Smooth muscle cell (in vitro differentiated cells): ENCODE measurements at regions not wholly inside any gene's neighbourhood (a gene's known extent, or its start where the extent isn't known, plus 50 kb on each side); places are given as distances from the start of the nearest gene placed in this dataset.

ENCODE experiments used
- DNase-seq: peaks from one replicate; lab custom pipeline; 2025; ENCODE audit not compliant: unreplicated experiment; lab: John Stamatoyannopoulos, UW
- H2AFZ ChIP-seq: fragments of 200-600 bp; sonication (generic); 2 replicates; pipeline ENCODE4 v1.6.0; 2016; ENCODE audit warnings: antibody characterized with exemption, low read depth, mild to moderate bottlenecking
- H3F3A ChIP-seq: fragments of 200-600 bp; sonication (generic); 2 replicates; pipeline ENCODE4 v1.6.0; 2017; ENCODE audit warnings: antibody characterized with exemption, low read depth
- H3K27ac ChIP-seq: fragments of 200-600 bp; sonication (generic); 2 replicates; pipeline ENCODE4 v1.5.1; 2016; ENCODE audit warnings: low read depth, mild to moderate bottlenecking
- H3K27me3 ChIP-seq: fragments of 200-600 bp; sonication (generic); 2 replicates; pipeline ENCODE4 v1.6.1; 2016; ENCODE audit warnings: low read depth, mild to moderate bottlenecking
- H3K36me3 ChIP-seq: fragments of 200-600 bp; sonication (generic); 2 replicates; pipeline ENCODE4 v1.5.1; 2016; ENCODE audit warnings: low read depth
- H3K4me1 ChIP-seq: fragments of 200-600 bp; sonication (generic); 2 replicates; pipeline ENCODE4 v1.5.1; 2016; ENCODE audit warnings: low read depth
- H3K4me2 ChIP-seq: fragments of 200-600 bp; sonication (generic); 2 replicates; pipeline ENCODE4 v1.6.0; 2016; ENCODE audit warnings: mild to moderate bottlenecking
- H3K4me3 ChIP-seq: fragments of 200-600 bp; sonication (generic); 2 replicates; pipeline ENCODE4 v1.5.1; 2016; ENCODE audit warnings: mild to moderate bottlenecking
- H3K79me2 ChIP-seq: fragments of 200-600 bp; sonication (generic); 2 replicates; pipeline ENCODE4 v1.6.0; 2016; ENCODE audit warnings: low read depth, mild to moderate bottlenecking
- H3K9ac ChIP-seq: fragments of 200-600 bp; sonication (generic); 2 replicates; pipeline ENCODE4 v1.6.0; 2016; ENCODE audit warnings: low read depth
- H3K9me3 ChIP-seq: fragments of 200-600 bp; sonication (generic); replicated peaks from 2 replicates; pipeline ENCODE4 v1.5.1; 2016; ENCODE audit warnings: low read depth
- H4K20me1 ChIP-seq: fragments of 200-600 bp; sonication (generic); 2 replicates; pipeline ENCODE4 v1.6.0; 2016; ENCODE audit warnings: low read depth
- CTCF ChIP-seq: fragments of 200-600 bp; sonication (generic); IDR thresholded peaks from 2 replicates; pipeline ENCODE4 v1.5.1; 2017; ENCODE audit warnings: borderline replicate concordance, mild to moderate bottlenecking, antibody characterized with exemption; ENCODE audit not compliant: insufficient read depth, poor library complexity, severe bottlenecking
- WGBS: methylation state at CpG from one replicate; pipeline ENCODE4 v1.1.7; 2016; ENCODE audit warnings: low lambda C conversion rate; 5-methylcytosine and 5-hydroxymethylcytosine counted together

GRCh38 chr1:187241971-187242370, 413.2 kb downstream of the PLA2G4A start:
- Histone ChIP-seq H3K27me3 (no peaks in the 10 kb centered on the region), H4K20me1 (no peaks in the 10 kb centered on the region), H3K27ac (no peak overlapping the region), H3K4me1 (no peaks in the 10 kb centered on the region), H3K79me2 (no peaks in the 10 kb centered on the region), H3K4me2 (no peak overlapping the region), H3K4me3 (no peak overlapping the region), H2AFZ (no peak overlapping the region), H3F3A (no peaks in the 10 kb centered on the region), H3K9me3 (no peaks in the 10 kb centered on the region), H3K36me3 (no peaks in the 10 kb centered on the region), H3K9ac (no peak overlapping the region)
- no peak for DNase-seq
- TF ChIP-seq CTCF = no peak

GRCh38 chr1:187244623-187245022, 415.9 kb downstream of the PLA2G4A start:
- H3K27me3 ChIP-seq = no peaks in the 10 kb centered on the region
- no peaks in the 10 kb centered on the region for H3K9me3 ChIP-seq
- 61% methylated on average over 4 of the region's 4 CpGs for WGBS
- DNase-seq = no peak
- H3K36me3 ChIP-seq = no peaks in the 10 kb centered on the region
- no peak overlapping the region for H3K4me3 ChIP-seq
- H4K20me1 ChIP-seq = no peaks in the 10 kb centered on the region
- H3K4me1 ChIP-seq = no peaks in the 10 kb centered on the region
- H3K27ac ChIP-seq = no peak overlapping the region
- TF ChIP-seq CTCF = no peak
- no peaks in the 10 kb centered on the region for H3F3A ChIP-seq
- no peak overlapping the region for H3K9ac ChIP-seq
- H3K4me2 ChIP-seq = no peak overlapping the region
- H3K79me2 ChIP-seq = no peaks in the 10 kb centered on the region
- no peak overlapping the region for H2AFZ ChIP-seq

GRCh38 chr1:187245201-187245600, 416.5 kb downstream of the PLA2G4A start:
- Histone ChIP-seq H3K36me3 (no peaks in the 10 kb centered on the region), H3K9ac (no peak overlapping the region), H4K20me1 (no peaks in the 10 kb centered on the region), H3K27me3 (no peaks in the 10 kb centered on the region), H3F3A (no peaks in the 10 kb centered on the region), H3K27ac (no peak overlapping the region), H3K4me2 (no peak overlapping the region), H3K4me3 (no peak overlapping the region), H3K9me3 (no peaks in the 10 kb centered on the region), H2AFZ (no peak overlapping the region), H3K79me2 (no peaks in the 10 kb centered on the region), H3K4me1 (no peaks in the 10 kb centered on the region)
- 65% methylated on average over 1 of the region's 1 CpG for WGBS
- TF ChIP-seq CTCF = no peak
- DNase-seq = no peak

- H3K4me1 ChIP-seq = no peaks in the 10 kb centered on the region
- no peaks in the 10 kb centered on the region for H3K27me3 ChIP-seq
- no peak for DNase-seq
- no peak overlapping the region for H3K9ac ChIP-seq
- no peaks in the 10 kb centered on the region for H3F3A ChIP-seq
- H3K9me3 ChIP-seq = no peaks in the 10 kb centered on the region
- no peaks in the 10 kb centered on the region for H3K79me2 ChIP-seq
- no peaks in the 10 kb centered on the region for H4K20me1 ChIP-seq
- H3K27ac ChIP-seq = no peak overlapping the region
- H2AFZ ChIP-seq = no peak overlapping the region
- H3K4me2 ChIP-seq = no peak overlapping the region
- WGBS = 97% methylated on average over 1 of the region's 1 CpG
- TF ChIP-seq CTCF = no peak
- H3K36me3 ChIP-seq = no peaks in the 10 kb centered on the region
- H3K4me3 ChIP-seq = no peak overlapping the region
These were observed 420.4 kb downstream of the PLA2G4A start for GRCh38 chr1:187249196-187249595.
